K562 (cell line): ENCODE measurements at regions not wholly inside any gene's neighbourhood (a gene's known extent, or its start where the extent isn't known, plus 50 kb on each side); places are given as distances from the start of the nearest gene placed in this dataset.

Experiments
- ATF4 ChIP-seq: fragments of 450-650 bp; formaldehyde crosslinking; IDR thresholded peaks from 2 replicates; pipeline ENCODE4 v1.4.0; 2022; ENCODE audit warnings: mild to moderate bottlenecking, moderate library complexity
- BDP1 ChIP-seq: IDR thresholded peaks from 3 replicates; pipeline ENCODE4 v1.6.1; 2011; ENCODE audit not compliant: insufficient read length, insufficient read depth
- CEBPB ChIP-seq: fragments of 450-650 bp; IDR thresholded peaks from 2 replicates; pipeline ENCODE4 v1.6.1; 2016; ENCODE audit warnings: missing genetic modification characterization, missing compliant biosample characterization
- ESRRB ChIP-seq: fragments of 250-450 bp; sonication (Bioruptor Pico); IDR thresholded peaks from 2 replicates; pipeline ENCODE4 v1.5.0; 2020; ENCODE audit warnings: mild to moderate bottlenecking, moderate library complexity, borderline replicate concordance
- FOXP1 ChIP-seq: sonication (generic); formaldehyde crosslinking; IDR thresholded peaks from 2 replicates; pipeline ENCODE4 v1.8.0; 2022; ENCODE audit warnings: mild to moderate bottlenecking, missing genetic modification reagents
- FOXP4 ChIP-seq: sonication (generic); formaldehyde crosslinking; IDR thresholded peaks from 2 replicates; pipeline ENCODE4 v1.8.0; 2022; ENCODE audit warnings: mild to moderate bottlenecking, missing genetic modification reagents, borderline replicate concordance
- GATA2 ChIP-seq: sonication (generic); formaldehyde crosslinking; IDR thresholded peaks from 2 replicates; pipeline ENCODE4 v1.4.0; 2020; ENCODE audit warnings: mild to moderate bottlenecking, missing genetic modification reagents
- IRF9 ChIP-seq: fragments of 450-650 bp; IDR thresholded peaks from 2 replicates; pipeline ENCODE4 v1.6.1; 2016; ENCODE audit warnings: missing biosample characterization, missing genetic modification characterization
- KDM2B ChIP-seq: fragments of 250-450 bp; sonication (Bioruptor Pico); IDR thresholded peaks from 2 replicates; pipeline ENCODE4 v1.8.0; 2021; ENCODE audit warnings: mild to moderate bottlenecking, moderate library complexity
- L3MBTL2 ChIP-seq: fragments of 450-650 bp; IDR thresholded peaks from 2 replicates; pipeline ENCODE4 v1.6.1; 2016; ENCODE audit warnings: mild to moderate bottlenecking, moderate library complexity
- NCOR1 ChIP-seq: fragments of 450-650 bp; IDR thresholded peaks from 2 replicates; pipeline ENCODE4 v1.6.1; 2016; ENCODE audit warnings: mild to moderate bottlenecking, moderate library complexity
- PHB ChIP-seq: fragments of 250-450 bp; sonication (Bioruptor Pico); IDR thresholded peaks from 2 replicates; pipeline ENCODE4 v1.5.0; 2021
- POLR3G ChIP-seq: IDR thresholded peaks from 2 replicates; pipeline ENCODE4 v1.6.1; 2011; ENCODE audit not compliant: insufficient read length, insufficient replicate concordance; ENCODE audit errors: extremely low read depth
- SIN3A ChIP-seq, 2 experiments: fragments of 150-350 bp in 1 of 2; IDR thresholded peaks; 2 replicates each; pipeline ENCODE4 v1.6.1; 2011 to 2016; ENCODE audit warnings: borderline replicate concordance in 2 of 2, low read depth in 2 of 2, low read length in 2 of 2, mild to moderate bottlenecking in 2 of 2, moderate library complexity in 2 of 2; ENCODE audit not compliant: control insufficient read depth in 1 of 2
- SREBF1 ChIP-seq: fragments of 150-350 bp; IDR thresholded peaks from 2 replicates; pipeline ENCODE4 v1.6.1; 2014; ENCODE audit warnings: antibody characterized with exemption, low read depth, low read length, borderline replicate concordance
- YY1 ChIP-seq, 3 experiments: IDR thresholded peaks; 2 replicates each; pipeline ENCODE4 v1.6.1; 2011; ENCODE audit warnings: low read length in 2 of 3, mild to moderate bottlenecking in 2 of 3, moderate library complexity in 2 of 3, borderline replicate concordance in 1 of 3, control low read depth in 1 of 3, low read depth in 1 of 3; ENCODE audit not compliant: insufficient read depth in 3 of 3, insufficient replicate concordance in 2 of 3, control insufficient read depth in 1 of 3, insufficient read length in 1 of 3; ENCODE audit errors: extremely low read depth in 1 of 3
- ZKSCAN8 ChIP-seq: fragments of 200-800 bp; sonication (Bioruptor generic); IDR thresholded peaks from 2 replicates; pipeline ENCODE4 v1.6.1; 2016; ENCODE audit warnings: missing genetic modification characterization, missing compliant biosample characterization
- ZNF398 ChIP-seq: fragments of 250-450 bp; sonication (Bioruptor Pico); IDR thresholded peaks from 2 replicates; pipeline ENCODE4 v1.8.0; 2021; ENCODE audit warnings: moderate library complexity, mild to moderate bottlenecking, inconsistent platforms
- ZNF445 ChIP-seq: fragments of 250-450 bp; sonication (Bioruptor Pico); IDR thresholded peaks from 2 replicates; pipeline ENCODE4 v1.4.0; 2020; ENCODE audit warnings: low read depth, mild to moderate bottlenecking, moderate library complexity
- ZNF76 ChIP-seq: fragments of 250-450 bp; sonication (Bioruptor Pico); IDR thresholded peaks from 2 replicates; pipeline ENCODE4 v1.4.0; 2020; ENCODE audit warnings: mild to moderate bottlenecking, moderate library complexity, borderline replicate concordance

- TF ChIP-seq L3MBTL2 (peak; percentile 65; the same call in 1 of the 2 replicates), GATA2 (CRISPR knock-in tag) (no peak), ZKSCAN8 (CRISPR knock-in tag) (no peak), YY1 (IDR thresholded peaks at IDR 0.05; ENCODE audit: borderline replicate concordance in 1 of 3, control insufficient read depth in 1 of 3, extremely low read depth in 1 of 3, insufficient read depth in 3 of 3, insufficient read length in 1 of 3, insufficient replicate concordance in 2 of 3, low read depth in 1 of 3, low read length in 2 of 3) (no peak), SIN3A (IDR thresholded peaks at IDR 0.05; ENCODE audit: borderline replicate concordance in 2 of 2, control insufficient read depth in 1 of 2, low read depth in 2 of 2, low read length in 2 of 2) (no peak), ATF4 (CRISPR knock-in tag) (peak; percentile 63; the same call in 1 of the 2 replicates), POLR3G (no peak), ZNF76 (peak; percentile 55; the same call in 1 of the 2 replicates), ZNF445 (CRISPR knock-in tag) (peak; percentile 68; the same call in 1 of the 2 replicates), ZNF398 (no peak), CEBPB (no peak), SREBF1 (no peak), ESRRB (no peak), FOXP4 (no peak), FOXP1 (no peak), BDP1 (no peak), PHB (CRISPR knock-in tag) (peak; percentile 53; the same call in 1 of the 2 replicates), NCOR1 (no peak), IRF9 (tag) (no peak), KDM2B (CRISPR knock-in tag) (no peak)
These were observed 76.5 kb upstream of the GSE1 start (continued) for GRCh38 chr16:85536411-85537330.
